RWPE2 (cell line): ENCODE measurements at regions not wholly inside any gene's neighbourhood (a gene's known extent, or its start where the extent isn't known, plus 50 kb on each side); places are given as distances from the start of the nearest gene placed in this dataset.

Experiments
- ATAC-seq: fragments of 200-7000 bp; cut with Tn5 transposase; 3 replicates; pipeline ENCODE4 v1.9.1; 2021; ENCODE audit warnings: low read depth
- DNase-seq: peaks from one replicate; pipeline ENCODE4 v3.0.0-alpha.2; 2020; ENCODE audit warnings: low spot score
- H3K27ac ChIP-seq: fragments of 450-650 bp; 2 replicates; pipeline ENCODE4 v1.5.1; 2017; ENCODE audit warnings: mild to moderate bottlenecking; ENCODE audit not compliant: poor library complexity, severe bottlenecking
- H3K27me3 ChIP-seq: fragments of 250-450 bp; sonication (Bioruptor Pico); 2 replicates; pipeline ENCODE4 v1.5.1; 2021; ENCODE audit warnings: mild to moderate bottlenecking, moderate library complexity; ENCODE audit not compliant: insufficient read depth, poor library complexity, severe bottlenecking
- H3K36me3 ChIP-seq: fragments of 250-450 bp; sonication (Bioruptor Pico); 2 replicates; pipeline ENCODE4 v1.5.1; 2020; ENCODE audit warnings: low read depth, mild to moderate bottlenecking, moderate library complexity
- H3K4me1 ChIP-seq: fragments of 250-450 bp; sonication (Bioruptor Pico); 2 replicates; pipeline ENCODE4 v1.5.1; 2021; ENCODE audit warnings: mild to moderate bottlenecking, moderate library complexity; ENCODE audit not compliant: insufficient read depth, poor library complexity, severe bottlenecking
- H3K4me3 ChIP-seq: fragments of 250-450 bp; sonication (Bioruptor Pico); 2 replicates; pipeline ENCODE4 v1.5.1; 2021; ENCODE audit warnings: mild to moderate bottlenecking, moderate library complexity; ENCODE audit not compliant: severe bottlenecking
- H3K9me3 ChIP-seq: fragments of 250-450 bp; sonication (Bioruptor Pico); 2 replicates; pipeline ENCODE4 v1.5.1; 2021; ENCODE audit warnings: mild to moderate bottlenecking, moderate library complexity; ENCODE audit not compliant: severe bottlenecking
- CTCF ChIP-seq: fragments of 450-650 bp; IDR thresholded peaks from one replicate; pipeline ENCODE4 v1.5.1; 2017; ENCODE audit warnings: mild to moderate bottlenecking, moderate library complexity; ENCODE audit not compliant: poor library complexity, severe bottlenecking

GRCh38 chr16:54462771-54463170 lies 176.2 kb upstream of the IRX3 start:
- no peak for DNase-seq
- Histone ChIP-seq H3K4me1 (no peaks in the 10 kb centered on the region), H3K9me3 (no peaks in the 10 kb centered on the region), H3K27me3 (peaks cover 3% of the 10 kb centered on the region), H3K4me3 (no peak overlapping the region), H3K27ac (no peak overlapping the region), H3K36me3 (no peaks in the 10 kb centered on the region)
- TF ChIP-seq CTCF = no peak
- no peak for ATAC-seq

- Histone ChIP-seq H3K27me3 (peaks cover 3% of the 10 kb centered on the region), H3K27ac (no peak overlapping the region), H3K9me3 (no peaks in the 10 kb centered on the region), H3K36me3 (no peaks in the 10 kb centered on the region), H3K4me3 (no peak overlapping the region), H3K4me1 (no peaks in the 10 kb centered on the region)
- ATAC-seq (no peak), DNase-seq (no peak)
- TF ChIP-seq CTCF = no peak
These were observed 175.6 kb upstream of the IRX3 start for GRCh38 chr16:54462151-54462651.

- Histone ChIP-seq H3K36me3 (no peaks in the 10 kb centered on the region), H3K27me3 (peaks cover 3% of the 10 kb centered on the region), H3K27ac (no peak overlapping the region), H3K4me3 (no peak overlapping the region), H3K9me3 (no peaks in the 10 kb centered on the region), H3K4me1 (no peaks in the 10 kb centered on the region)
- TF ChIP-seq CTCF = no peak
- DNase-seq = no peak
- no peak for ATAC-seq
These were observed 173.8 kb upstream of the IRX3 start for GRCh38 chr16:54460263-54460860.

- Histone ChIP-seq H3K27me3 (peaks cover 3% of the 10 kb centered on the region), H3K4me1 (no peaks in the 10 kb centered on the region), H3K36me3 (no peaks in the 10 kb centered on the region), H3K9me3 (no peaks in the 10 kb centered on the region), H3K4me3 (no peak overlapping the region), H3K27ac (no peak overlapping the region)
- DNase-seq (no peak), ATAC-seq (no peak)
- no peak for TF ChIP-seq CTCF
These were observed 173.1 kb upstream of the IRX3 start for GRCh38 chr16:54459509-54460262.

GRCh38 chr16:54458923-54459322 lies 172.3 kb upstream of the IRX3 start:
- DNase-seq (no peak), ATAC-seq (no peak)
- no peaks in the 10 kb centered on the region for H3K9me3 ChIP-seq
- no peaks in the 10 kb centered on the region for H3K4me1 ChIP-seq
- TF ChIP-seq CTCF = no peak
- H3K27ac ChIP-seq = no peak overlapping the region
- H3K27me3 ChIP-seq = peaks cover 3% of the 10 kb centered on the region
- no peak overlapping the region for H3K4me3 ChIP-seq
- no peaks in the 10 kb centered on the region for H3K36me3 ChIP-seq
